Esophagus mucosa (tissue), 1 donor: ENCODE measurements at regions not wholly inside any gene's neighbourhood (a gene's known extent, or its start where the extent isn't known, plus 50 kb on each side); places are given as distances from the start of the nearest gene placed in this dataset.
A peak's percentile ranks its signal among the peaks of the same experiment; 100 is the strongest.

ENCODE experiments used
- ATAC-seq: fragments of 200-7000 bp; cut with Tn5 transposase; one replicate; pipeline ENCODE4 v1.9.1; 2020
- donor health status: DM: yes; HTN: yes; CAD: no.

DNA sequence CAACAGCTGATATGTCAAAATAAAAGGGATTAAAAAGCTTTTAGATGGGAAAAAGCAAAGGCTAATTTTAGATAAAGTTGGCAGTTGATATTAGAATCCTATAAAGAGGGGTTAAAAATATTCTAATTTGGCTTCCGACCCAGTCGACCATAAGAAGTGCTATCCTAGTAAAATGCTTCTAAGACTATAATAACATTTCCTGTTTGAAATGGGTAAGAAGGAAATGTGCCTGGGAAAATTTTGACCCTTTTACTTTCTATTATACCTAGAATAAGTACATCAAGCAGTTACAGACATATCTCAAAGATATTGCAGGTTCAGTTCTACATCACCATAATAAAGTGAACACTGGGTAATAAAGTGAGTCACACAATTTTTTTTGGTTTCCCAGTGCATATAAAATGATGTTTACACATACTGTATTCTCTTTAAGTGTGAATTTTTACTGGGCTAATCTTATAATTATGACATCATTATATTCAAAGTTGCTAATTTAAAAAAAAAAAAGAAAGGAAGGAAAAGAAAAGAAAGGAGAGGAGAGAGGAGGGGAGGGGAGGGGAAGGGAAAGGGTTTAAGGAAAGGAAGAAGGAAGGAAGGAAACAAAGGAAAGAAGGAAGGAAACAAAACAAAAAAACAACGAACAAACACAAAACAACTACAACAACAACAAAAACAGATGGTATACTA lies 308.2 kb upstream of the NR5A2 start:
- ATAC-seq, result no peak

DNA sequence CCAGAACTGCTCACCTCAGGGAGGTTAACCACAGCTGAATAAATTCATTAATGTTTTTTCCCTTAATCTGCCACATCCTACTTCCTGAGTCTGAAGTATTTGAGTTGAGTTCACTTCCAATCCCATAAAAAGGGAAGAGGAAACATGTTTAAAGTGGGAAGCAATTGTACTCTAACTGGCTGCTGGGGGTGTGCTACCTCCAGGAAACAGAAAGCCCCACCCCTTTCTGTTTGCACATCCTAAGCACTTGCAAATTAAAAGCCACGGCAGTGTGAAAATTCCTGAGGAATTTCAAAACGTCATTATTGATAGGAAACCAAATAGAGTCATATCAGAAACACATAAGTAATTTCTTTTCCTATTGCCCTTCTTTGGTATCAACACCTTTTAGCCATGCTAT lies 307.0 kb upstream of the NR5A2 start:
- no peak for ATAC-seq

- no peak for ATAC-seq
These were observed 306.5 kb upstream of the NR5A2 start for GRCh38 chr1:199721001-199721400.

- ATAC-seq, result no peak
These were observed 304.1 kb upstream of the NR5A2 start for GRCh38 chr1:199723250-199723956.

DNA sequence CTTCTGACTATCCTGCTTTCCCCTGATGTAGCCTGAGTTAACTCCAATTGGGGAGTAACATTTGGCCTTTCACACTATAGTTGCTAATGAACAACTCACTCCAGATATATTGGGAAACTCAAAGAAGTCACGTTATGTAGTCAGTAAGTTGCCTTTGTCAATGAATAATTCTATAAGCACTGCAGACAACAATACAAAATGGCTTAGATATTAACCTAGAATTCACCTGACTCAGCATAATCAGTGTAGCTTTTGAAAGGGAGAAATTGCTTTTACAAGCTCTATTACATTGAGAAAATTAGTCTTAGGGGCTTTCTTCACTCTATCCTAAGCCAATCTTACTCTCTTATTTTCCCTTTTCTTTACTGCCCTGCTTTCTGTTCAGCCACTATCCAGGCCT lies 303.5 kb upstream of the NR5A2 start:
- no peak for ATAC-seq

DNA sequence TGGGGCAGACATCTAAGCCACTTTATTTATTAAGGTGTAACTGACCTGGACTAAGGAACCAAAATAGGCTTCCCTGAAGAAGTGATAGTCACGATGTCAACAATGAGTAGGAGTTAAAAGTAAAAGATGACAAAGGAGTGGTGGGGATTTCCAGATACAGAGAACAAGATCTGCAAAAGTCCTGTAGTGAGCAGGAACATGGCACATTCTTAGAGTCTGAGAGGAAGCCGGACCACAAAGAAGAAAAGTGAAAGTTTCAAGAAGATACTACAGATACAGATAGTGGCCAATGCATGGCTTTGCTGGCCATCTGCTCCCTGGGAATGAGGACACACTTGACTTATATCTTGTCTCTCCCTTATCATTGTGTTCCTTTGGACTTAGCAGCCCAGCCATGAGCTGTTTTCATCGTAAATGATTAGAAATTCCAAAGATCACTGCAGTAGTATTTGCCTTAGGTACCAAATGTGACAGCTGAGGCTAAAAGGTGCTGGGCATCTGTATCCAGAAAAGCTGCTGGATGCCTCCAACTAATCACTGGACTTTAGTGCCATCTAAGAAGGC lies 302.4 kb upstream of the NR5A2 start:
- no peak for ATAC-seq

- ATAC-seq, result no peak
These were observed 299.8 kb upstream of the NR5A2 start for GRCh38 chr1:199727682-199728081.

DNA sequence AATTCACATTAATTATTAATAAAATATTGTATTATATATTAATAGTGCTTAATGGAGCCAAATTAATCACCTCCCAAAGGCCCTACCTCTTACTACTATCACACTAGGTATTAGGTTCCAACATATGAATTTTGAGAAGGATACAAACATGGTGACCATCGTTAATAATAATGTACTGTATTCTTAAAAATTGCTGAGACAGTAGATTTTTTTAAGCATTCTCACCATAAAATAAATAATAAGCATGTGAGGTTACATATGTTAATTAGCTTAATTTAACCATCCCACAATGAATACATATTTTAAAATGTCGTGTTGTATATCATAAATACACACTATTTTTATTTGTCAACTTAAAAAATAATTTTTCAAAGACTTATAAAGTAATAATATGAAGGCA lies 299.2 kb upstream of the NR5A2 start:
- no peak for ATAC-seq

- no peak for ATAC-seq
These were observed 294.4 kb upstream of the NR5A2 start for GRCh38 chr1:199733125-199733524.

- no peak for ATAC-seq
These were observed 293.3 kb upstream of the NR5A2 start for GRCh38 chr1:199734186-199734585.

DNA sequence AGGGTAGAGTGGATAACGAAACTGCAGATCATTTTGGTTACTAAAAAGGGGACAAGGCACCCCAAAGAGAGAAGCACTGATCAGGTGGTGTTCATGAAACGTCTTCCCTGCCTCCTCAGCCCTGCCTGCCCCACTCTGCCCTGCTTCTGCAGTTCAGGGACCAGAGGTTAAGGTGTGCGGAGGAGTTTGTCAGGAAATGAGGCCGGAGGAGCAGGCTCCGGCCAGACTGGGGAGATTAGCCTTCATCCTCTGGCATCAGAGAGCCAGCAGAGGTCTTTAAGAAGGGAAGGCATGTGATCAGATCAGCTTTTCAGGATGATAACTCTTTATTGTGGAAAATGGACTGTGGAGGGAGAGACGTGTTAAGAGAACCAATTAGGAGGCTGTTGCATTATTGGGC lies 291.9 kb upstream of the NR5A2 start:
- no peak for ATAC-seq

GRCh38 chr1:199736646-199737045 lies 290.9 kb upstream of the NR5A2 start:
- ATAC-seq, result no peak

DNA sequence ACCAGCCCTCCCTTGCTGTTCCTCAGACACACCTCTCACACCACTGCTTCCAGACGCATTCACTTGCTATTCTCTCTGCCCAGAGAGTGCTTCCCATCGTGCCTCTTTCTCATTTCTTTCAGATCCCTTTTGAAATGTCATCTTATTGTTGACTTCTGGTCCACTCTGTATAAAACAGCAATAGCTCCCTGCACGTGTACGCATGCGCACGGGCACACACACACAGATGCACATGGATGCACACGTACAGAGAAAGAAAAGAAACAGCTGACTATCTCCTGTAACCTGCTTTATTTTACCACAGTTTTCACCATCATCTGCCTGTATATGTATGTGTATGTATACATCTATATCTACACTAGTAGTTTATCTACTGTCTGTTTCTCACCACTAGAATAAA lies 285.9 kb upstream of the NR5A2 start:
- ATAC-seq, result no peak

- peak; percentile 72 for ATAC-seq
These were observed 285.0 kb upstream of the NR5A2 start for GRCh38 chr1:199742547-199742946.

- ATAC-seq, result peak; percentile 48
These were observed 284.3 kb upstream of the NR5A2 start for GRCh38 chr1:199743227-199743626.

DNA sequence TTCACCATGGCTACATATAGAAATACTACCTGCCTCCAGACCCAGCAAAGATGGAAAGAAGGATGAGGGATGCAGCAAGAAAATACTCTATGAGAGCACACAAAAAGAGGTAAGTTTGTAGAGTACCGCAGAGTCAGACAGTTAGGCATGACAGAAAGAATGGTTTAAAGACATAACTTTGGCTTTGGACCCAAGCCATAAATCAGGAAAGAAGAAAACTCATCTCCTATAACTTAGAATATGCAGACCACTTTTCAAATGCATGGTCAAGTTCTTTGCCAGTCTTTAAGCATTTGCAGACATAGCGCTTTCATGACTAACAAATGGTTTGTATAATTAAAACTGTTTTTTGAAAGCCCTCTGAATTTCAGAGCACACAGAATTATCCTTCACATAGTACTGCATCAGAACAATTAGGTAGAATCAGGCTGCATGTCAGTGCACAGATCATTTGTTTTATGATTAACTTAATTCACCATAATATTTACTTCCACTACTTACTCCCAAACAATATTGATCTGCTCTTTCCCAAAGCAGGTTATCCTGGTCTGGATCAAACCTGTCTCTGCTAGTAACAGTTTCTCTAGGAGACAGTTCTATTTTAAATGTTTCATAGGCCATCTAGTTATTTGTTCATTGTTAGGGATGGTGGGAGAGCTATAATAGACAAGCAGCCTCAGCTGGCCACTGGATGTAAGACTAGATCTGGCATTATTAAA lies 280.7 kb upstream of the NR5A2 start:
- ATAC-seq, result no peak

DNA sequence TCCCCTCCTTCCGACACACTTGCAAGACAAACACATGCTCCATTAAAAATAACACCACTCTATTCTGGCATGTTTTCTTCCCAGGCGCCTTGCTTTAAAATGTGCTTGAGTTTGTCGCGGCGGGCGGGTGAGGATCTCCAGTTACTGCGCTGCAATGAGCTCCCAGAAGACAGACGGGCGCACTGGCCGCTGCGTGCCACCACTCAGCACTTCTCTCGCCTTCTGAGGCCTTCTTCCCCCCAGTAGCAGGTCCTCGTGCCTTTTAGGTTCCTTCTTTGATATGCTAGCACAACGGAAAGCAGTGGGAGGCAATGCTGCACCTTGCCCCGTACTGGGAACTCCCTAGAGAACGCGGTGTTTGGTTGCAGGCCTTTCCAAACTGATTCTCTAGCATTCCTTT lies 279.5 kb upstream of the NR5A2 start:
- ATAC-seq, result no peak

- ATAC-seq, result no peak
These were observed 276.0 kb upstream of the NR5A2 start for GRCh38 chr1:199751506-199751905.

GRCh38 chr1:199751962-199752687 lies 275.4 kb upstream of the NR5A2 start:
- ATAC-seq, result no peak

- no peak for ATAC-seq
These were observed 274.9 kb upstream of the NR5A2 start for GRCh38 chr1:199752688-199753027.

GRCh38 chr1:199753513-199753912 lies 274.0 kb upstream of the NR5A2 start:
- no peak for ATAC-seq

DNA sequence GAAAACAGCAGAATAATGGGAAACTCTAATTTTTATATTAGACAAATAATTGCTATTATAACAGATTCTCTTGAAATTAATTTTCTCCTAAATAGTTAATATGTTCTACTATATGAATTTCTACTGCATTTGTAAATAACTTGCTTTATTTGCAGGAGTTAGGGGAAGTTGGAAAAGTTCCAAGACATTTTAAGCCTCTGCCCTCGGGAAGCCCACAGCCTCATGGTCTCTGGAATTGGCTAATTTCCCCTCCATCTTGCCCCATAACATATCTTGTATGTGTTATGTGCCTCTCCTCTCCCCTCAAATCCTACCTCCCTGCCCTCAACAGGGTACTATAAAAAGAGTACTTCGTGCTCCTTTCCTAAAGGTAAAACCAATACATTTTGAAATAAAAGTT lies 271.4 kb upstream of the NR5A2 start:
- ATAC-seq, result no peak
